ENCODE measurements at regions not wholly inside any gene's neighbourhood (a gene's known extent, or its start where the extent isn't known, plus 50 kb on each side); places are given as distances from the start of the nearest gene placed in this dataset.

DNA sequence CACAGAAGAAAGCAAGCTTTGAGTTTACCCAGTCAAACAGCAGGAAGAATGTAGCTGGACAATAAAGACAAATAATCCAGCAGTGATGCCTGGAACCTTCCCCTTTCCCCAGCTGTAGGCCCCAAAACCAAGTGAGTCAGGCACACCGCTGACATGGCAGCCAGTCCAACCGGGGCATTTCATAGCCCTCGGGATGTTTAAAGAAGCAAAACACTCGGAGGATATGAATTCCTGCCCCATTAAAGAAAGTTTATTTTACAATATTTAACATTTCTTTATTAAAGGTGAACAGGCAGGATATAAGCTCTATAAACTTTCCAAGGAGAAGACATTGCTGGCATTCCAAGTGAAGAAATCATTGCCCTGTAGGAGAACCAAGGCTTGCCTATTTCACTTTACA, 507.6 kb upstream of the TNP1 start:
- no CpG with 5 or more reads among the region's 4 CpGs for WGBS (ENCODE audit: insufficient coverage)
- Histone ChIP-seq H4K20me1 (ENCODE audit: insufficient read depth, low read length) (no peaks in the 10 kb centered on the region), H3K27me3 (ENCODE audit: control insufficient read depth in 2 of 2, insufficient read depth in 2 of 2, low read length in 2 of 2) (no peaks in the 10 kb centered on the region), H2AFZ (ENCODE audit: insufficient read depth, low read depth, low read length, poor library complexity, severe bottlenecking) (no peak overlapping the region), H3K36me3 (replicated peaks in 1 of 2; ENCODE audit: control insufficient read depth in 1 of 2, insufficient read depth in 2 of 2, low read length in 2 of 2) (no peaks in the 10 kb centered on the region), H3K4me2 (replicated peaks; ENCODE audit: extremely low read depth, low read length, poor library complexity, severe bottlenecking) (no peak overlapping the region), H3K4me3 (replicated peaks in 1 of 3; ENCODE audit: low read depth in 2 of 3, low read length in 3 of 3) (no peak overlapping the region), H3K27ac (ENCODE audit: low read depth in 1 of 2, low read length in 2 of 2) (no peak overlapping the region), H3K4me1 (ENCODE audit: control insufficient read depth in 1 of 2, insufficient read depth in 2 of 2, low read length in 2 of 2) (peaks cover 21 to 22% of the 10 kb centered on the region in 2 donors), H3K79me2 (ENCODE audit: insufficient read depth, low read length) (no peaks in the 10 kb centered on the region), H3K9me3 (replicated peaks in 1 of 2; ENCODE audit: control insufficient read depth in 1 of 2, insufficient read depth in 1 of 2, low read length in 2 of 2) (no peaks in the 10 kb centered on the region), H3K9ac (ENCODE audit: insufficient read depth, low read length, poor library complexity, severe bottlenecking) (no peak overlapping the region)
- intact Hi-C loops (cut with micrococcal nuclease), result no loop called here
- no peak overlapping the region for H3K4me3 Mint-ChIP-seq
- H3K9me3 Mint-ChIP-seq, result peaks cover 0 to 2% (median 0%) of the 10 kb centered on the region in 7 donors
- peaks cover 0 to 6% of the 10 kb centered on the region in 2 donors for H3K36me3 Mint-ChIP-seq
- TF ChIP-seq, protein P1, sequence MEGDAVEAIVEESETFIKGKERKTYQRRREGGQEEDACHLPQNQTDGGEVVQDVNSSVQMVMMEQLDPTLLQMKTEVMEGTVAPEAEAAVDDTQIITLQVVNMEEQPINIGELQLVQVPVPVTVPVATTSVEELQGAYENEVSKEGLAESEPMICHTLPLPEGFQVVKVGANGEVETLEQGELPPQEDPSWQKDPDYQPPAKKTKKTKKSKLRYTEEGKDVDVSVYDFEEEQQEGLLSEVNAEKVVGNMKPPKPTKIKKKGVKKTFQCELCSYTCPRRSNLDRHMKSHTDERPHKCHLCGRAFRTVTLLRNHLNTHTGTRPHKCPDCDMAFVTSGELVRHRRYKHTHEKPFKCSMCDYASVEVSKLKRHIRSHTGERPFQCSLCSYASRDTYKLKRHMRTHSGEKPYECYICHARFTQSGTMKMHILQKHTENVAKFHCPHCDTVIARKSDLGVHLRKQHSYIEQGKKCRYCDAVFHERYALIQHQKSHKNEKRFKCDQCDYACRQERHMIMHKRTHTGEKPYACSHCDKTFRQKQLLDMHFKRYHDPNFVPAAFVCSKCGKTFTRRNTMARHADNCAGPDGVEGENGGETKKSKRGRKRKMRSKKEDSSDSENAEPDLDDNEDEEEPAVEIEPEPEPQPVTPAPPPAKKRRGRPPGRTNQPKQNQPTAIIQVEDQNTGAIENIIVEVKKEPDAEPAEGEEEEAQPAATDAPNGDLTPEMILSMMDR (IDR thresholded peaks at IDR 0.05), result no peak
- H3K27me3 Mint-ChIP-seq (ENCODE audit: low read depth in 3 of 3), result peaks cover 2 to 7% (median 5%) of the 10 kb centered on the region in 3 donors
- DNase-seq, result no peak
- H3K4me1 Mint-ChIP-seq, result peaks cover 22% of the 10 kb centered on the region
- H3K27ac Mint-ChIP-seq, result no peak overlapping the region

DNA sequence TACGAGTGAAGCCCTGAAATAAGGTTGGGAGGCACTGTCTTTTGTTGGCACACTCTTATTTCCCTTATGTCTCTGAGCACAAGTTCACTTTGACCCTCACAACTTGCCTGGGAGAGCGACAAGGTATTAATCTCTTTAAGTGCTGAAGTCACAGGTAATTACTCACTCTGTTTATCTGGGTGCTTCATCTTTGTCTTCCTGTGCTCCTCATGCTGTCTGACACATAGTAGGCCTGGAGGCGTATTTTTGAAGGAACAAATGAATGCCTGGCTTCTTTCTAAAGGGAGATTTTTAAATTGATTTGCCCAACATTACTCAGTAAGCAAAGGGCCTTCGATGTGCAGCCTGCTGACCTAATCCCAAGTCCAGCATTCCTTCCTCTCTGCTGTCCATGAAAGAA, 507.1 kb upstream of the TNP1 start:
- TF ChIP-seq, protein P1 (IDR thresholded peaks at IDR 0.05), result no peak
- Histone ChIP-seq H3K4me3 (replicated peaks in 1 of 3; ENCODE audit: low read depth in 2 of 3, low read length in 3 of 3) (no peak overlapping the region), H3K4me2 (replicated peaks; ENCODE audit: extremely low read depth, low read length, poor library complexity, severe bottlenecking) (no peak overlapping the region), H2AFZ (ENCODE audit: insufficient read depth, low read depth, low read length, poor library complexity, severe bottlenecking) (no peak overlapping the region), H3K9ac (ENCODE audit: insufficient read depth, low read length, poor library complexity, severe bottlenecking) (no peak overlapping the region), H3K9me3 (replicated peaks in 1 of 2; ENCODE audit: control insufficient read depth in 1 of 2, insufficient read depth in 1 of 2, low read length in 2 of 2) (no peaks in the 10 kb centered on the region), H3K27me3 (ENCODE audit: control insufficient read depth in 2 of 2, insufficient read depth in 2 of 2, low read length in 2 of 2) (no peaks in the 10 kb centered on the region), H3K27ac (ENCODE audit: low read depth in 1 of 2, low read length in 2 of 2) (no peak overlapping the region), H3K4me1 (ENCODE audit: control insufficient read depth in 1 of 2, insufficient read depth in 2 of 2, low read length in 2 of 2) (peaks cover 26 to 27% of the 10 kb centered on the region in 2 donors), H4K20me1 (ENCODE audit: insufficient read depth, low read length) (no peaks in the 10 kb centered on the region), H3K36me3 (replicated peaks in 1 of 2; ENCODE audit: control insufficient read depth in 1 of 2, insufficient read depth in 2 of 2, low read length in 2 of 2) (no peaks in the 10 kb centered on the region), H3K79me2 (ENCODE audit: insufficient read depth, low read length) (no peaks in the 10 kb centered on the region)
- Mint-ChIP-seq H3K4me1 (peaks cover 27% of the 10 kb centered on the region), H3K27me3 (ENCODE audit: low read depth in 3 of 3) (peaks cover 2 to 7% (median 5%) of the 10 kb centered on the region in 3 donors), H3K36me3 (peaks cover 0 to 6% of the 10 kb centered on the region in 2 donors), H3K4me3 (no peak overlapping the region), H3K9me3 (peaks cover 0 to 2% (median 0%) of the 10 kb centered on the region in 7 donors), H3K27ac (no peak overlapping the region)
- WGBS (ENCODE audit: insufficient coverage), result no CpG with 5 or more reads among the region's 4 CpGs
- no peak for DNase-seq
- intact Hi-C loops (cut with micrococcal nuclease), result no loop called here

Data from CD14-positive monocyte (primary cell).